Activated CD4-positive, CD25-positive, alpha-beta regulatory T cell treated with anti-CD3 and anti-CD28 coated beads, Interleukin-2, amount 50 U/mL, for 16 hours (primary cell): ENCODE measurements at regions not wholly inside any gene's neighbourhood (a gene's known extent, or its start where the extent isn't known, plus 50 kb on each side); places are given as distances from the start of the nearest gene placed in this dataset.

Source experiments
- DNase-seq: peaks from one replicate; pipeline ENCODE4 v3.0.0-alpha.2; 2020; ENCODE audit warnings: low read depth, low spot score

- DNase-seq: no peak
These were observed 459.1 kb upstream of the CDH4 start for GRCh38 chr20:60792941-60793340.

- no peak for DNase-seq
These were observed 457.4 kb upstream of the CDH4 start for GRCh38 chr20:60794674-60795073.

- no peak for DNase-seq
These were observed 456.4 kb upstream of the CDH4 start for GRCh38 chr20:60795651-60796050.

GRCh38 chr20:60800185-60800584, 451.9 kb upstream of the CDH4 start:
- DNase-seq: no peak

- no peak for DNase-seq
These were observed 449.4 kb upstream of the CDH4 start for GRCh38 chr20:60802676-60803075.

GRCh38 chr20:60803335-60804055, 448.6 kb upstream of the CDH4 start:
- DNase-seq: no peak

- no peak for DNase-seq
These were observed 447.7 kb upstream of the CDH4 start for GRCh38 chr20:60804240-60804917.

GRCh38 chr20:60804918-60805630, 447.0 kb upstream of the CDH4 start:
- DNase-seq: no peak

GRCh38 chr20:60806354-60806753, 445.7 kb upstream of the CDH4 start:
- no peak for DNase-seq

GRCh38 chr20:60806824-60807223, 445.2 kb upstream of the CDH4 start:
- DNase-seq: no peak

- no peak for DNase-seq
These were observed 443.9 kb upstream of the CDH4 start for GRCh38 chr20:60808003-60808672.

- no peak for DNase-seq
These were observed 443.4 kb upstream of the CDH4 start for GRCh38 chr20:60808701-60809100.

- no peak for DNase-seq
These were observed 441.5 kb upstream of the CDH4 start for GRCh38 chr20:60810561-60810960.

- DNase-seq: no peak
These were observed 439.5 kb upstream of the CDH4 start for GRCh38 chr20:60812561-60812960.

- DNase-seq: no peak
These were observed 439.0 kb upstream of the CDH4 start for GRCh38 chr20:60813066-60813465.

GRCh38 chr20:60815656-60816055, 436.4 kb upstream of the CDH4 start:
- no peak for DNase-seq

- DNase-seq: no peak
These were observed 435.2 kb upstream of the CDH4 start for GRCh38 chr20:60816901-60817300.

- DNase-seq: no peak
These were observed 434.2 kb upstream of the CDH4 start for GRCh38 chr20:60817891-60818290.

- no peak for DNase-seq
These were observed 432.6 kb upstream of the CDH4 start for GRCh38 chr20:60819511-60819910.

- no peak for DNase-seq
These were observed 431.9 kb upstream of the CDH4 start for GRCh38 chr20:60820149-60820548.

GRCh38 chr20:60820918-60821317, 431.1 kb upstream of the CDH4 start:
- no peak for DNase-seq
